ENCODE measurements at regions not wholly inside any gene's neighbourhood (a gene's known extent, or its start where the extent isn't known, plus 50 kb on each side); places are given as distances from the start of the nearest gene placed in this dataset.

DNA sequence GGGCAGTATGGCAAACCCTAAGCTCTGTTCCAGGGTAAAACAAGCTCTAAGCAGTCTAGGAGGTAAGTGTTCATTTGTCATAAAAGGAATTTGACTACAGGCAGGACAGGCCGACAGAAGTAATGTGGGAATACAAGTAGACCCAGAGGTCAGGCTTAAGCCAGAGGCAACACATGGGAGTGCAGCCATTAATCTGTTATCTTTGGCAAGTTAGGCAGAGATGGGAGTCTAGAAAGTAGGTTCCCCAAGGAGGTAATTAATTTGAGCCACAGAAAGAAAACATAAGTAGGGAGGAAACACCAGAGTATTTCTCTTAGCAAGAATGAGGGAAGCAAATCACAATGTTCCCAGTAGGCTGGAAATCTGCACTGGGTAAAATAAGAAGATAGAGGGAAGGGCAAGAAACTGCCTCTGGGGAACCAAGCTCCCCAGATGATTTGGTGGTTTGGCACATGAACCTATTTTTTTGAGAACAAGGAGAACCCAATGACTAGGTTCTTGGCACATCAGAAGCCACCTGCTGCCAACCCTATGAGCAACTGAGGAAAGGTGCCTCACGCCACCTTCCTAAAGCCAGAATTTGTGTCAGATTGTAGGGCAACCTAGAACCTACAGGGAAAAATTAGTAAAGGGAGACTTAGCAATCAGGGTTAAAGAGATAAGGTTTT is 636.4 kb upstream of the PLXNA2 start (continued):
- TF ChIP-seq ZNF639 (tag by site-specific recombination; IDR thresholded peaks at IDR 0.05): no peak
- TF ChIP-seq PATZ1 (tag by site-specific recombination; IDR thresholded peaks at IDR 0.05): no peak
- no peak for TF ChIP-seq ZNF624 (tag by site-specific recombination; IDR thresholded peaks at IDR 0.05)
- TF ChIP-seq ZNF664 (tag by site-specific recombination; IDR thresholded peaks at IDR 0.05): no peak
- TF ChIP-seq, protein P1, sequence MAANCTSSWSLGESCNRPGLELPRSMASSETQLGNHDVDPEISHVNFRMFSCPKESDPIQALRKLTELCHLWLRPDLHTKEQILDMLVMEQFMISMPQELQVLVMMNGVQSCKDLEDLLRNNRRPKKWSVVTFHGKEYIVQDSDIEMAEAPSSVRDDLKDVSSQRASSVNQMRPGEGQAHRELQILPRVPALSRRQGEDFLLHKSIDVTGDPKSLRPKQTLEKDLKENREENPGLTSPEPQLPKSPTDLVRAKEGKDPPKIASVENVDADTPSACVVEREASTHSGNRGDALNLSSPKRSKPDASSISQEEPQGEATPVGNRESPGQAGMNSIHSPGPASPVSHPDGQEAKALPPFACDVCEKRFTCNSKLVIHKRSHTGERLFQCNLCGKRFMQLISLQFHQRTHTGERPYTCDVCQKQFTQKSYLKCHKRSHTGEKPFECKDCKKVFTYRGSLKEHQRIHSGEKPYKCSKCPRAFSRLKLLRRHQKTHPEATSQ (tag by site-specific recombination; IDR thresholded peaks at IDR 0.05): no peak
- no peak for TF ChIP-seq ZNF239 (tag by site-specific recombination; IDR thresholded peaks at IDR 0.05)
- no peak for TF ChIP-seq ZNF157 (tag by site-specific recombination; IDR thresholded peaks at IDR 0.05)
- TF ChIP-seq TCF7L2 (IDR thresholded peaks at IDR 0.05; ENCODE audit: borderline replicate concordance, low read depth, low read length): no peak
- no peak for TF ChIP-seq ELK4 (IDR thresholded peaks at IDR 0.05; ENCODE audit: borderline replicate concordance, low read depth, low read length)
- no peak; the same call in 1 of the 2 replicates for TF ChIP-seq KLF7 (tag by site-specific recombination; IDR thresholded peaks at IDR 0.05; ENCODE audit: borderline replicate concordance)
- TF ChIP-seq WT1 (tag by site-specific recombination; IDR thresholded peaks at IDR 0.05): peak; percentile 99
- TF ChIP-seq ZNF311 (tag by site-specific recombination; IDR thresholded peaks at IDR 0.05; ENCODE audit: borderline replicate concordance): no peak
- no peak for TF ChIP-seq ZNF707 (tag by site-specific recombination; IDR thresholded peaks at IDR 0.05)
- TF ChIP-seq ZNF660 (tag by site-specific recombination; IDR thresholded peaks at IDR 0.05): no peak
- TF ChIP-seq, protein P2, sequence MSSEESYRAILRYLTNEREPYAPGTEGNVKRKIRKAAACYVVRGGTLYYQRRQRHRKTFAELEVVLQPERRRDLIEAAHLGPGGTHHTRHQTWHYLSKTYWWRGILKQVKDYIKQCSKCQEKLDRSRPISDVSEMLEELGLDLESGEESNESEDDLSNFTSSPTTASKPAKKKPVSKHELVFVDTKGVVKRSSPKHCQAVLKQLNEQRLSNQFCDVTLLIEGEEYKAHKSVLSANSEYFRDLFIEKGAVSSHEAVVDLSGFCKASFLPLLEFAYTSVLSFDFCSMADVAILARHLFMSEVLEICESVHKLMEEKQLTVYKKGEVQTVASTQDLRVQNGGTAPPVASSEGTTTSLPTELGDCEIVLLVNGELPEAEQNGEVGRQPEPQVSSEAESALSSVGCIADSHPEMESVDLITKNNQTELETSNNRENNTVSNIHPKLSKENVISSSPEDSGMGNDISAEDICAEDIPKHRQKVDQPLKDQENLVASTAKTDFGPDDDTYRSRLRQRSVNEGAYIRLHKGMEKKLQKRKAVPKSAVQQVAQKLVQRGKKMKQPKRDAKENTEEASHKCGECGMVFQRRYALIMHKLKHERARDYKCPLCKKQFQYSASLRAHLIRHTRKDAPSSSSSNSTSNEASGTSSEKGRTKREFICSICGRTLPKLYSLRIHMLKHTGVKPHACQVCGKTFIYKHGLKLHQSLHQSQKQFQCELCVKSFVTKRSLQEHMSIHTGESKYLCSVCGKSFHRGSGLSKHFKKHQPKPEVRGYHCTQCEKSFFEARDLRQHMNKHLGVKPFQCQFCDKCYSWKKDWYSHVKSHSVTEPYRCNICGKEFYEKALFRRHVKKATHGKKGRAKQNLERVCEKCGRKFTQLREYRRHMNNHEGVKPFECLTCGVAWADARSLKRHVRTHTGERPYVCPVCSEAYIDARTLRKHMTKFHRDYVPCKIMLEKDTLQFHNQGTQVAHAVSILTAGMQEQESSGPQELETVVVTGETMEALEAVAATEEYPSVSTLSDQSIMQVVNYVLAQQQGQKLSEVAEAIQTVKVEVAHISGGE (tag by site-specific recombination; conservative IDR thresholded peaks at IDR 0.05; ENCODE audit: low read depth): no peak
- TF ChIP-seq ZNF501 (tag by site-specific recombination; IDR thresholded peaks at IDR 0.05): no peak
- TF ChIP-seq ZNF146 (tag by site-specific recombination; IDR thresholded peaks at IDR 0.05): no peak
- TF ChIP-seq HOXC10 (CRISPR knock-in tag; IDR thresholded peaks at IDR 0.05): no peak
- TF ChIP-seq OVOL3 (tag by site-specific recombination; IDR thresholded peaks at IDR 0.05): no peak
- TF ChIP-seq, protein P3, sequence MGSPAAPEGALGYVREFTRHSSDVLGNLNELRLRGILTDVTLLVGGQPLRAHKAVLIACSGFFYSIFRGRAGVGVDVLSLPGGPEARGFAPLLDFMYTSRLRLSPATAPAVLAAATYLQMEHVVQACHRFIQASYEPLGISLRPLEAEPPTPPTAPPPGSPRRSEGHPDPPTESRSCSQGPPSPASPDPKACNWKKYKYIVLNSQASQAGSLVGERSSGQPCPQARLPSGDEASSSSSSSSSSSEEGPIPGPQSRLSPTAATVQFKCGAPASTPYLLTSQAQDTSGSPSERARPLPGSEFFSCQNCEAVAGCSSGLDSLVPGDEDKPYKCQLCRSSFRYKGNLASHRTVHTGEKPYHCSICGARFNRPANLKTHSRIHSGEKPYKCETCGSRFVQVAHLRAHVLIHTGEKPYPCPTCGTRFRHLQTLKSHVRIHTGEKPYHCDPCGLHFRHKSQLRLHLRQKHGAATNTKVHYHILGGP (tag by site-specific recombination; IDR thresholded peaks at IDR 0.05): peak; percentile 55
- no peak for TF ChIP-seq ZNF280C (tag by site-specific recombination; IDR thresholded peaks at IDR 0.05)
- TF ChIP-seq ZNF843 (tag by site-specific recombination; IDR thresholded peaks at IDR 0.05): no peak
- TF ChIP-seq ZNF211 (tag by site-specific recombination; IDR thresholded peaks at IDR 0.05; ENCODE audit: low read depth): no peak
- TF ChIP-seq ZNF221 (tag by site-specific recombination; IDR thresholded peaks at IDR 0.05; ENCODE audit: borderline replicate concordance): no peak
- no peak for TF ChIP-seq SCRT2 (tag by site-specific recombination; IDR thresholded peaks at IDR 0.05)
- no peak for TF ChIP-seq ZNF214 (tag by site-specific recombination; IDR thresholded peaks at IDR 0.05; ENCODE audit: borderline replicate concordance)
- TF ChIP-seq ZNF121 (tag by site-specific recombination; IDR thresholded peaks at IDR 0.05): no peak
